ENCODE measurements at regions not wholly inside any gene's neighbourhood (a gene's known extent, or its start where the extent isn't known, plus 50 kb on each side); places are given as distances from the start of the nearest gene placed in this dataset.
"Not testable (repeated sequence)": the region's sequence is repeated elsewhere in the genome, so short reads cannot be mapped to it uniquely, and the experiment has no call there.

GRCh38 chr6:156262014-156262413 is 515.2 kb upstream of the ARID1B start:
- DNase-seq: no peak

GRCh38 chr6:156260815-156261214 is 516.4 kb upstream of the ARID1B start:
- no peak for DNase-seq

- no peak for DNase-seq
Measured at GRCh38 chr6:156258981-156259380, 518.2 kb upstream of the ARID1B start.

- DNase-seq: no peak
Measured at GRCh38 chr6:156256161-156256560, 521.0 kb upstream of the ARID1B start.

GRCh38 chr6:156254240-156254639 is 522.9 kb upstream of the ARID1B start:
- DNase-seq: no peak

- no peak for DNase-seq
Measured at GRCh38 chr6:156250593-156250992, 526.6 kb upstream of the ARID1B start.

- DNase-seq: no peak
Measured at GRCh38 chr6:156242206-156242605, 535.0 kb upstream of the ARID1B start.

GRCh38 chr6:156231026-156231765 is 546.0 kb upstream of the ARID1B start:
- DNase-seq: no peak

GRCh38 chr6:156219973-156220372 is 557.2 kb upstream of the ARID1B start:
- no peak for DNase-seq

- DNase-seq: no peak
Measured at GRCh38 chr6:156205678-156206077, 571.5 kb upstream of the ARID1B start.

- DNase-seq: no peak
Measured at GRCh38 chr6:156199182-156199581, 578.0 kb upstream of the ARID1B start.

- no peak for DNase-seq
Measured at GRCh38 chr6:156197513-156197912, 579.7 kb upstream of the ARID1B start.

- DNase-seq: no peak
Measured at GRCh38 chr6:156194981-156195380, 582.2 kb upstream of the ARID1B start.

GRCh38 chr6:156193381-156193780 is 583.8 kb upstream of the ARID1B start:
- DNase-seq: no peak

- no peak for DNase-seq
Measured at GRCh38 chr6:156191895-156192294, 585.3 kb upstream of the ARID1B start.

- not testable (repeated sequence) for DNase-seq
Measured at GRCh38 chr6:156191390-156191789, 585.8 kb upstream of the ARID1B start.

GRCh38 chr6:156190270-156190669 is 586.9 kb upstream of the ARID1B start:
- DNase-seq: no peak

- DNase-seq: no peak
Measured at GRCh38 chr6:156189714-156190113, 587.5 kb upstream of the ARID1B start.

- no peak for DNase-seq
Measured at GRCh38 chr6:156189195-156189594, 588.0 kb upstream of the ARID1B start.

GRCh38 chr6:156185113-156185512 is 592.1 kb upstream of the ARID1B start:
- no peak for DNase-seq

GRCh38 chr6:156183678-156184077 is 593.5 kb upstream of the ARID1B start:
- no peak for DNase-seq

- no peak for DNase-seq
Measured at GRCh38 chr6:156182356-156182755, 594.8 kb upstream of the ARID1B start.

- no peak for DNase-seq
Measured at GRCh38 chr6:156181506-156181905, 595.7 kb upstream of the ARID1B start.

GRCh38 chr6:156175971-156176421 is 601.2 kb upstream of the ARID1B start:
- no peak for DNase-seq

GRCh38 chr6:156175433-156175832 is 601.7 kb upstream of the ARID1B start:
- no peak for DNase-seq

Data from activated CD4-positive, CD25-positive, alpha-beta regulatory T cell (primary cell).